Hepatocyte (in vitro differentiated cells): ENCODE measurements at regions not wholly inside any gene's neighbourhood (a gene's known extent, or its start where the extent isn't known, plus 50 kb on each side); places are given as distances from the start of the nearest gene placed in this dataset.

Experiments
- CTCF ChIP-seq: fragments of 200-600 bp; sonication (generic); IDR thresholded peaks from 2 replicates; pipeline ENCODE4 v1.5.1; 2016; ENCODE audit warnings: antibody characterized with exemption, mild to moderate bottlenecking; ENCODE audit not compliant: poor library complexity
- EZH2 ChIP-seq: fragments of 200-600 bp; sonication (generic); IDR thresholded peaks from 2 replicates; pipeline ENCODE4 v1.6.1; 2016; ENCODE audit warnings: antibody characterized with exemption, mild to moderate bottlenecking, borderline replicate concordance

- TF ChIP-seq CTCF (no peak), EZH2 (no peak)
Observed at GRCh38 chr2:156897548-156897947, 360.0 kb upstream of the GALNT5 start.
